Panc1 (cell line): ENCODE measurements at regions not wholly inside any gene's neighbourhood (a gene's known extent, or its start where the extent isn't known, plus 50 kb on each side); places are given as distances from the start of the nearest gene placed in this dataset.

Source experiments
- ATAC-seq: fragments of 200-7000 bp; cut with Tn5 transposase; 2 replicates; pipeline ENCODE4 v1.9.1; 2020; ENCODE audit warnings: mild to moderate bottlenecking, moderate library complexity
- BruUV-seq: library from RNA; stranded (reverse); fragments of 400-500 nt; replicated peaks from 2 replicates; lab custom pipeline; 2021; lab: Mats Ljungman, UMichigan
- CTCF ChIA-PET: fragments of 300-600 bp; sonication (Branson Sonifier 250); formaldehyde crosslinking; loops from one replicate; lab custom pipeline; 2022; ENCODE audit warnings: antibody characterized with exemption; lab: Charles Lee
- POLR2A ChIA-PET: fragments of 300-600 bp; sonication (Branson Sonifier 250); formaldehyde crosslinking; loops from one replicate; lab custom pipeline; 2022; ENCODE audit warnings: antibody characterized with exemption; lab: Charles Lee
- DNase-seq: peaks from one replicate; pipeline ENCODE4 v3.0.0-alpha.2; 2010; ENCODE audit warnings: low read depth, low spot score
- H3K27ac ChIP-seq: 2 replicates; pipeline ENCODE4 v1.5.1; 2011; ENCODE audit warnings: mild to moderate bottlenecking, low read length, inconsistent platforms
- H3K27me3 ChIP-seq: fragments of 200-500 bp; sonication (Bioruptor generic); 2 replicates; pipeline ENCODE4 v1.6.0; 2014; ENCODE audit warnings: low read length, inconsistent platforms; ENCODE audit not compliant: control insufficient read depth, insufficient read depth
- H3K36me3 ChIP-seq: fragments of 200-500 bp; sonication (Bioruptor generic); 2 replicates; pipeline ENCODE4 v1.5.1; 2014; ENCODE audit warnings: inconsistent platforms, mild to moderate bottlenecking, low read length, moderate library complexity; ENCODE audit not compliant: control insufficient read depth, insufficient read depth
- H3K4me1 ChIP-seq: 2 replicates; pipeline ENCODE4 v1.5.1; 2011; ENCODE audit warnings: inconsistent platforms, mild to moderate bottlenecking, low read length, moderate library complexity; ENCODE audit not compliant: control insufficient read depth, insufficient read depth
- H3K4me3 ChIP-seq, 2 experiments: 2 replicates each; pipeline ENCODE4 v1.5.1; 2011 to 2012; ENCODE audit warnings: low read depth in 2 of 2, low read length in 2 of 2, mild to moderate bottlenecking in 2 of 2, inconsistent platforms in 1 of 2, moderate library complexity in 1 of 2
- H3K9me3 ChIP-seq: fragments of 200-500 bp; sonication (Bioruptor generic); 2 replicates; pipeline ENCODE4 v1.5.1; 2014; ENCODE audit warnings: low read depth, mild to moderate bottlenecking, inconsistent platforms, low read length, moderate library complexity; ENCODE audit not compliant: control insufficient read depth, insufficient read depth
- POLR2AphosphoS5 ChIP-seq: IDR thresholded peaks from 2 replicates; pipeline ENCODE4 v1.6.1; 2012; ENCODE audit warnings: mild to moderate bottlenecking, low read depth, low read length, moderate library complexity
- SIN3A ChIP-seq: IDR thresholded peaks from 2 replicates; pipeline ENCODE4 v1.6.1; 2012; ENCODE audit warnings: low read depth, mild to moderate bottlenecking, low read length, moderate library complexity, borderline replicate concordance; ENCODE audit not compliant: insufficient read depth
- TCF7L2 ChIP-seq: IDR thresholded peaks from 2 replicates; pipeline ENCODE4 v1.6.1; 2011; ENCODE audit warnings: mild to moderate bottlenecking, low read depth, low read length, inconsistent platforms
- in situ Hi-C: cut with HindIII; loops from 2 replicates; pipeline ENCODE4 v1.10.0; 2016; ENCODE audit warnings: low sequenced_read_pairs, low pct_unique_long_range_greater_than_20kb
- intact Hi-C: fragments of 100-400 bp; cut with micrococcal nuclease; formaldehyde crosslinking; loops from one replicate; pipeline ENCODE4 v1.10.0; 2022; ENCODE audit not compliant: unreplicated experiment
- TF ChIP-seq, protein P1 (sequence below): fragments of 450-650 bp; IDR thresholded peaks from 2 replicates; pipeline ENCODE4 v1.5.1; 2017; ENCODE audit warnings: mild to moderate bottlenecking
- TF ChIP-seq, protein P2 (sequence below), 2 experiments: IDR thresholded peaks; 2 replicates each; pipeline ENCODE4 v1.6.1; 2011 to 2012; ENCODE audit warnings: low read depth in 2 of 2, control low read depth in 1 of 2, low read length in 1 of 2, mild to moderate bottlenecking in 1 of 2, moderate library complexity in 1 of 2; ENCODE audit not compliant: insufficient read depth in 1 of 2

DNA sequence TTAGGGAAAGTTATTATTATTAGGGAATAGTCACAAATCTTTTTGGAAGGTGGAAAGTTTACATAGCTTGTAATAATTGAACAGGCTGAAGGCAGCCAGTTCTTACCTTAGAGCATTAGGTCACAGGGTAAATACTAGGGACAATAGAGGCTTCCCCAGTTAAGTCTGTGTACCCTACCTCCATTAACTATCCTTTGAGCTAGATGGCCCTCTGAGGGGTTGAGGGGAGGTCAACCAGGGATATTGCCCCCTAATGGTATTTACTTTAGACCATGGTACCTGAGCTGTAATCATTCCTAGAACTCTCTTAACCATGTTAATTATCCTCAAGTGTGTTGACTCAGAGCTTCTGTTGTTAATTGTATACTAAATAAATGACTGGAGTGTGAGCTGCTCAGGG is 120.5 kb upstream of the SCN7A start:
- no TSS peak for BruUV-seq
- in situ Hi-C loops, result no loop called here
- TF ChIP-seq TCF7L2 (no peak), SIN3A (no peak), POLR2AphosphoS5 (no peak)
- TF ChIP-seq, protein P1, sequence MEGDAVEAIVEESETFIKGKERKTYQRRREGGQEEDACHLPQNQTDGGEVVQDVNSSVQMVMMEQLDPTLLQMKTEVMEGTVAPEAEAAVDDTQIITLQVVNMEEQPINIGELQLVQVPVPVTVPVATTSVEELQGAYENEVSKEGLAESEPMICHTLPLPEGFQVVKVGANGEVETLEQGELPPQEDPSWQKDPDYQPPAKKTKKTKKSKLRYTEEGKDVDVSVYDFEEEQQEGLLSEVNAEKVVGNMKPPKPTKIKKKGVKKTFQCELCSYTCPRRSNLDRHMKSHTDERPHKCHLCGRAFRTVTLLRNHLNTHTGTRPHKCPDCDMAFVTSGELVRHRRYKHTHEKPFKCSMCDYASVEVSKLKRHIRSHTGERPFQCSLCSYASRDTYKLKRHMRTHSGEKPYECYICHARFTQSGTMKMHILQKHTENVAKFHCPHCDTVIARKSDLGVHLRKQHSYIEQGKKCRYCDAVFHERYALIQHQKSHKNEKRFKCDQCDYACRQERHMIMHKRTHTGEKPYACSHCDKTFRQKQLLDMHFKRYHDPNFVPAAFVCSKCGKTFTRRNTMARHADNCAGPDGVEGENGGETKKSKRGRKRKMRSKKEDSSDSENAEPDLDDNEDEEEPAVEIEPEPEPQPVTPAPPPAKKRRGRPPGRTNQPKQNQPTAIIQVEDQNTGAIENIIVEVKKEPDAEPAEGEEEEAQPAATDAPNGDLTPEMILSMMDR, result no peak
- TF ChIP-seq, protein P2, sequence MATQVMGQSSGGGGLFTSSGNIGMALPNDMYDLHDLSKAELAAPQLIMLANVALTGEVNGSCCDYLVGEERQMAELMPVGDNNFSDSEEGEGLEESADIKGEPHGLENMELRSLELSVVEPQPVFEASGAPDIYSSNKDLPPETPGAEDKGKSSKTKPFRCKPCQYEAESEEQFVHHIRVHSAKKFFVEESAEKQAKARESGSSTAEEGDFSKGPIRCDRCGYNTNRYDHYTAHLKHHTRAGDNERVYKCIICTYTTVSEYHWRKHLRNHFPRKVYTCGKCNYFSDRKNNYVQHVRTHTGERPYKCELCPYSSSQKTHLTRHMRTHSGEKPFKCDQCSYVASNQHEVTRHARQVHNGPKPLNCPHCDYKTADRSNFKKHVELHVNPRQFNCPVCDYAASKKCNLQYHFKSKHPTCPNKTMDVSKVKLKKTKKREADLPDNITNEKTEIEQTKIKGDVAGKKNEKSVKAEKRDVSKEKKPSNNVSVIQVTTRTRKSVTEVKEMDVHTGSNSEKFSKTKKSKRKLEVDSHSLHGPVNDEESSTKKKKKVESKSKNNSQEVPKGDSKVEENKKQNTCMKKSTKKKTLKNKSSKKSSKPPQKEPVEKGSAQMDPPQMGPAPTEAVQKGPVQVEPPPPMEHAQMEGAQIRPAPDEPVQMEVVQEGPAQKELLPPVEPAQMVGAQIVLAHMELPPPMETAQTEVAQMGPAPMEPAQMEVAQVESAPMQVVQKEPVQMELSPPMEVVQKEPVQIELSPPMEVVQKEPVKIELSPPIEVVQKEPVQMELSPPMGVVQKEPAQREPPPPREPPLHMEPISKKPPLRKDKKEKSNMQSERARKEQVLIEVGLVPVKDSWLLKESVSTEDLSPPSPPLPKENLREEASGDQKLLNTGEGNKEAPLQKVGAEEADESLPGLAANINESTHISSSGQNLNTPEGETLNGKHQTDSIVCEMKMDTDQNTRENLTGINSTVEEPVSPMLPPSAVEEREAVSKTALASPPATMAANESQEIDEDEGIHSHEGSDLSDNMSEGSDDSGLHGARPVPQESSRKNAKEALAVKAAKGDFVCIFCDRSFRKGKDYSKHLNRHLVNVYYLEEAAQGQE (IDR thresholded peaks at IDR 0.05; ENCODE audit: insufficient read depth in 1 of 2, low read depth in 2 of 2, low read length in 1 of 2), result no peak
- CTCF ChIA-PET, result no interaction called here
- Histone ChIP-seq H3K4me1 (no peaks in the 10 kb centered on the region), H3K9me3 (no peaks in the 10 kb centered on the region), H3K36me3 (no peaks in the 10 kb centered on the region), H3K27ac (no peak overlapping the region), H3K4me3 (no peak overlapping the region), H3K27me3 (no peaks in the 10 kb centered on the region)
- ATAC-seq (no peak), DNase-seq (no peak)
- intact Hi-C loops, result no loop called here
- POLR2A ChIA-PET, result no interaction called here

DNA sequence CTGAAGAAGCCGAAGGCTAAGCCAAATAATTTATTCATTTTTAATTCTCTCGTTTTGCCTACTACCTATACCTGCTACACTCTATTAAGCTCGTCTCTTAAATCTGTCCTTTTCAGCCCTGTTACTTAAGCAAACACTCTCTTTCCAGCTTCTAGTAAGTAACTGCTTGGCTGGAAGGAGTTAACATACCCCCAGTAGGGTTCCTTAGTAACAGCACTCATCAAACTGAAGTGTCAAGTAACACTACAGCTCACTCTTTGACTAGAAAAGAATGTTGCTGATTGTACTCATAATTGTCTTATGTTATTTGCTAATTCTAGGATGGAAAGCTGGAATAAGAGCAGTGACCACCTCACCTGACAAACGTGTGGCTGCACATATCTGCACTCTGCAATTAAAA is 120.0 kb upstream of the SCN7A start:
- no TSS peak for BruUV-seq
- in situ Hi-C loops (no loop called here), intact Hi-C loops (no loop called here)
- ChIA-PET CTCF (no interaction called here), POLR2A (no interaction called here)
- TF ChIP-seq, protein P1, result no peak
- TF ChIP-seq TCF7L2, result no peak
- no peak for TF ChIP-seq SIN3A
- TF ChIP-seq POLR2AphosphoS5, result no peak
- TF ChIP-seq, protein P2 (IDR thresholded peaks at IDR 0.05; ENCODE audit: insufficient read depth in 1 of 2, low read depth in 2 of 2, low read length in 1 of 2), result no peak
- H3K4me3 ChIP-seq, result no peak overlapping the region
- no peaks in the 10 kb centered on the region for H3K4me1 ChIP-seq
- H3K9me3 ChIP-seq, result no peaks in the 10 kb centered on the region
- no peak for DNase-seq
- no peak for ATAC-seq
- no peak overlapping the region for H3K27ac ChIP-seq
- H3K27me3 ChIP-seq, result no peaks in the 10 kb centered on the region
- no peaks in the 10 kb centered on the region for H3K36me3 ChIP-seq
